ENCODE measurements at regions not wholly inside any gene's neighbourhood (a gene's known extent, or its start where the extent isn't known, plus 50 kb on each side); places are given as distances from the start of the nearest gene placed in this dataset.

GRCh38 chr9:89655990-89656657 lies 51.3 kb downstream of the GADD45G start:
- no peak for DNase-seq (ENCODE audit: low read depth in 2 of 2)

DNA sequence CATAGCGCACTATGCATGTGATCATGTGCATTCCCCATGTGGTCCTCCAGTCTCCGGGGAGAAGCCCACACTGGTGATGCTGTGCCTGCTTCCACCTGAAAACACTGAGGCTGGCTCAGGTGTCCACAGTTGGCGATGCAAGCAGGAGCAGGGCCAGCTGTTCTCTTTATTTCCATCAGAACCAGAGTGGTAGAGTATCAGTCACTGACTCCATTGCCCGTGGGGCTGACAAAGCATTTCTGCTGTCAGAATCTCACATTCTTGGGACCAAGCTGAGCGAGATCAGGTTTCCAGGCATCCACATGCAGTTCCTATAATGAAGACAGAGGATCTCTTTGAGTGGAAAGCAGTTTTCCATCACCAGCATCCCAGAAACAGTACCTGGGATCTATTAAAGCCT lies 52.5 kb downstream of the GADD45G start:
- no peak for DNase-seq (ENCODE audit: low read depth in 2 of 2)

DNA sequence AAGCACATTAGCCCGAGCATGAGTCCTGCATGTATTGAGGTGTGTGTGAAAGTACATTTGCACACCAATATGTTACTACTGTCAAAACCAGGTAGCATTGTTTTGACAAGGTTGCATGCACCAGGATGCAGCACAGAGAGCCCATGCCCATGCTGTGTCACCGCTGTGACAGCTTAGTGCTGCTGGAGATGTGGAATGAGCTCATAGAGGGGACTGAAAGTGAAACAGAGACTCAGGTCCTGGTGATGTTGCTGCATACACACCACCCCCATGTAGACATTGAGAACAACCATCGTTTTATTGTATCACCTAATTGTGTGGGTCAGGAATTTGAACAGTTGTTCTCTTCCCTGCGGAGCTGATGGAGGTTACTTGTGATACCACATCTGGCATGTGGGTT lies 53.0 kb downstream of the GADD45G start:
- no peak for DNase-seq (ENCODE audit: low read depth in 2 of 2)

GRCh38 chr9:89658401-89658800 lies 53.6 kb downstream of the GADD45G start:
- DNase-seq (ENCODE audit: low read depth in 2 of 2), result no peak

DNA sequence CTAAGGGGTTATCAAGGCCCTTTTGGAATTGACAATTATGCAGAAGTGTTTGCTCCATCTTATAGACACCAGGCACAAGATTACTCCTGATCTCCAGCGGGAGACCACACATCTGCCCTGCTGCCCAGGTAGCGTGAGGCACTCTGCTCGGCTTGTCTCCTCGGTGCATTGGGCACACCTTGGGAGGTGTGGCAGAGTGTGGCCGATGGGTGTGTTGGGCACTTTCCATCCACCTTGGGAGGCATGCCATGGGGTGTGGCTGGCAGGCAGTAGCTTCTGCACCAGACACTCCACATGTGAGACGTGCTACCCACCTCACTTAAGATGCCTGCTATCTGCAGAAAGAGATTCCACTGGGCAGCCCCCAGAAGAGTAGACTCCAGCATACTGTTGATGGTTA lies 54.1 kb downstream of the GADD45G start:
- no peak for DNase-seq (ENCODE audit: low read depth in 2 of 2)

DNA sequence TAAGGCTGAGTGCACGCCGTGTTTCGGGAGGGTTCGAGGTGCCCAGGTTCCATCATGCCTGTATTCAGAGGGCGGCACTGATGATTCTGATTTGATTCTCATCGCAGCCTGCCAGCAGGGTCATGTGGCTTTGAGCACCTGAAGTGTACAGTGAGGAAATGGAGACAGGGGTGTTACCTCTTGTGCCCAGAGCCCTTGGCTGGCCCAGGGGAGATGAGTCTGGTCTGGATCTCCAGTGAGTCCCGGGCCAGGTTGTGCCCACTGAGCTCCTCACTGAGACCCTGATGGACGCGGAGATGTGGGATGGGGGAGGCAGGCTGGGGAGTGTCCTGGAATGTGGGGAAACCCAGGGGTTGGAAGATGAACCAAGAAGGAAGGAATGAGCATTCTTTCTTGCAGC lies 54.7 kb downstream of the GADD45G start:
- DNase-seq (ENCODE audit: low read depth in 2 of 2), result no peak

DNA sequence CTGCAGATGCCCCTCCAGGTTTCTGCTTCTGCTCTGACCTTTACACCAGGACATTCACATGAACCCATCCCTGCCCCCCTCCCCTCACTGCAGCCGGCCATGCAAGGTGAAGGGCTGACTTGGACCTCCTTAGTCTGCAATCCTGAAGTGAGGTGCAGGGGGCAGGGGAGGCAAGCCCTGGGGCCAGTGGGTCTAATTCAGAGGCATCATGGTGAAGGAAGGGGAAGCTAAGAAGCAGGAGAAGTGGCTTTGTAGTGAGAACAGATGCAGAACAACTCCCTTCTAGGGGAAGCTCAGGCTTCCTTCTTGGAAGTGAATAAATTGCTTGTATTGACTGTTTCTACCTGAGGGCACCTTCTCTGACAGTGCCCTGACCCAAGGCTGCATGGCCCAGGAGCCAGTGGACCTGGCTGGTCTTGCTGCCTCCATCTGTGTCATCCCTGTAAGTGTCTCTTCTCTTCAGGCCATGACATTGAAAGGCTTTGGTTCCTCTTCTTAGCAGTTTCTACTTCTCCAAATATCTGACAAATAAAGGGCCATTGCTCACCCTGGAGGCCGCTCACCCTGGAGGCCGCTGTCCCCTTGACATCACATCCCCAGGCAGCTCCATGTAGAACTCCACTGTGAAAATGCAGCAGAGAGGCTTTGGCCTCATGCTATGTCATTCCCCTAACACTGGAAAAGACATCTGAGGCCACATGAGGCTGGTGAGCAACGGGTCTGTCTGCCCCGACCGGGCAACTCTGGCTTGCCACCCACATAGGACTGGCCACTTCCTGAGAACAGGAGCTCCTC lies 55.3 kb downstream of the GADD45G start:
- no peak for DNase-seq (ENCODE audit: low read depth in 2 of 2)

DNA sequence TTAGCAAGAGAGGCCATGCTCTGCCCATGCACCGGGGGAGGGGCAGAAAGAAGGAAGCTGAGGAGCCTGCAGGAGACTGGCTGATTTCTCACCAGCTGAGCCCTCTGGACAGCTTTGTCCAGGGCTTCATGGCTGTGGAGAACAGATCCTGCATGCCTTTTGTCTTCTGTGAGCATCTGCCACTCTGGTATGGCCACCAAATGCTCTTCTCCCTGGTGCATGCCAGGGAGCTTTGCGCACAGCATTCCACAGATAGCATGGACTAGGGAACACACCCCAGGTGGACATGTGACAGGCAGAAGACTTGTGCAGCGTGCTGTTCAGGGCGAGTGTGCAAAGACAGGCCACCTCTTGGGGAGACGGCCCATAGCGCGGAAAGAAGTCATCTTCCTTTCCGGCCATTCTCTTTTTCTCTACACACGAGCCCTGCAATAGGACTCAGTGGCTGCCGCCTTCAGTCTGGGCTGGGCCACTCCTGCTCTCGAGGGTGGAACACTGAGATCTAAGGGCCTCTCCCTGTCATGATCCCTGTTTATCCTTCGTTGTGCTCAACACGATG lies 56.7 kb downstream of the GADD45G start:
- no peak for DNase-seq (ENCODE audit: low read depth in 2 of 2)

GRCh38 chr9:89661956-89662717 lies 57.3 kb downstream of the GADD45G start:
- DNase-seq (ENCODE audit: low read depth in 2 of 2), result no peak

DNA sequence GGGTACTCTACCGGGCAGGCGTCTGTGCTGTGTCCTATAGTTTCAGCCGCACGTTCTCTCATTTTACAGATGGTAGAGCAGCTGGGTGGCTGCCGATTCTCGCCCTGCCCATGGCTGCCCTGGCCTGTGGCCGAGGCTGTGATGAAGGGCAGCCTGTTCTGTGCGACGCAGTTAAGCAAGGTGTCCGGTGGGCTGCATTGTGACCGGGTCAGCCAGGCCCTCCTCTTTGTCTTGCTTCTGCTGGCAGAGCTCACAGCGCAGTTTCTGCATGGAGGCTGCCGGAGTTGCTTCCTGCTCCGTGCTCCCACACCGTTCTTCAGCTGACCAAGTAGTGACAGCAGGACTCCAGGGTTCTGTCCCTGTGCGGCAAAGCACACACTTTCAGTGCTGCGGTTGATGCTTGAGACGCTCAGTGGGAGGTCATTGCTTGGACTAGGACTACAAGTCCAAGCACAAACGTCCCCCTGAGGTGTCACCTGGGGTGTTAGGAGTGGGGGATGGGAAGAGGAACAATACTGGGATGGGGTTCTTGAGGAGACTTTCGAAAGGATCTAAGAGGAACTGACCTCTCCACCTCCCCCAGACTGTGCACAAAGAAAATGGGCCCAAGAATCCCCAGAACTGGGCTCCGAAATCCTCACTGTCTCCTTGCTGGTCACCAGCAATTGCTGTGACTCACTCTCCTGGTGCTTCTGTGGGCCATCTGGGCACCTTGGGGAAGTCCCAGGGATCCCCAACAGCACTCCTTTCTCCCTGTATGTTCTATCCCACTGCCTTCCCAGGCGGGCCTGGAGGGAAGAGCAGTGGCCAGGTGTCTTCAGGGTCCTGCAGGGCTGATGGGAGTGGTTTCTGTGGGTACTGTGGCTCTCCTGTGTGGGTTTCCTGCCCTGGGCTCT lies 58.2 kb downstream of the GADD45G start:
- no peak for DNase-seq (ENCODE audit: low read depth in 2 of 2)

- no peak for DNase-seq (ENCODE audit: low read depth in 2 of 2)
Observed at GRCh38 chr9:89663614-89663970, 58.8 kb downstream of the GADD45G start.

DNA sequence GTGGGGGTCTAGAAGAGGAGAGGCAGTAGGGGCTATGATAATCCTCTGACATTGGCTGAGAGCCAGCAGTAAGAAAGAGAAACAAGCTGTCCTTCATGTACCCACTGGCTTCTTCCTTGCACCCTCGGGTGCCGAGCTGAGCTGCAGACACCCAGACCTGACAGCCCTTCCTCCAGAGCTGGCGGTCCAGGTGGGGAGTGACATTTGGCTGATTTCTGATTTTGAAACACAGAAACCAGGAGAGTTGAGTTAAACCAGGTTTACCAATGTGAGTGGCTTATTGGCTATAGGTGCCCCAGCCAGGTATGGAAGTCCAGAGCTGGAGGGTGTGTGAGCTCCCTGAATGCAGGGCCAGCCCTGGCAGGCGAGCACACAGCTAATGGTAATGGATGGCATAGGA lies 59.2 kb downstream of the GADD45G start:
- no peak for DNase-seq (ENCODE audit: low read depth in 2 of 2)

DNA sequence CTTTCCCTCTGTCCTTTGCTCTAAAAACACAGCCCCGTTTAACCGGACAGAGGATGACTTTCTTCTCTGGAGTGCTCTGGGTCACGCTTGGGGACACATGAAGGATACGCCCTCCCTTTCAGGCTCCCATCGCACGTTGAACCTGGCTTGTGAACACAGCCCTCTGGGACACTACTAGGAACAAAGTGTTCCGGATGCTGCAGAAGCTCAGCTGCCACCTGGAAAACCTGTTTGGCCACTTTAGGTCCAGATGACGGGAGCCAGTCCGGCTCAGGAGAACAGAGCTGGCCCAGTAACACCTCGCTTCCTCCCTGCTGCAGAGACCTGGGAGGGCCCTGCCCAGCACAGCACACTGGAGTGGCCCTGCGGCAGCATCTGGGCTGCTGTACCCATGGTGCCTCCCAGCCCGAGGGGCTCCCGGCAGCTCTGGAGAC lies 60.1 kb downstream of the GADD45G start:
- DNase-seq (ENCODE audit: low read depth in 2 of 2), result no peak

GRCh38 chr9:89666364-89666763 lies 61.6 kb downstream of the GADD45G start:
- DNase-seq (ENCODE audit: low read depth in 2 of 2), result no peak

DNA sequence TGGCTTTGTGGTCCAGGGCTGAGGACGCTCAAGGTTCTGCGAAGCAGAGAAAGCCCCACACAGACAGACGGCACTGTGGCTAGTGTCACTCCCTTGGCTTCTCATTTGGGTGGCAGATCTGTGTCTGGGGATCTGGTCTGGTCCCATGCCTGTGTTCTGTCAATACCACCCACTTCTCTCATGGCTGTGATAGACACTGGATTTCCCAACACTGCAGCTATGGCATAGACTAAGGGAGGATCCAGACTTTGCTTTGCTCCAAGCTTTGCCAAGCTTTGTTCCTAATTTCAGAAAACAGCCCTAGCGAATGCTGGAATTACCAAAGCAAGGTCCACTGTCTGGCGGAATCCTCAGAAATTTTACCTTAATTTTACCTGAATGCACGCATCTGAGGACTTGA lies 62.1 kb downstream of the GADD45G start:
- no peak for DNase-seq (ENCODE audit: low read depth in 2 of 2)

- DNase-seq (ENCODE audit: low read depth in 2 of 2), result no peak
Observed at GRCh38 chr9:89667726-89668125, 62.9 kb downstream of the GADD45G start.

GRCh38 chr9:89668216-89668865 lies 63.5 kb downstream of the GADD45G start:
- DNase-seq (ENCODE audit: low read depth in 2 of 2), result no peak

- no peak for DNase-seq (ENCODE audit: low read depth in 2 of 2)
Observed at GRCh38 chr9:89668866-89669246, 64.0 kb downstream of the GADD45G start.

DNA sequence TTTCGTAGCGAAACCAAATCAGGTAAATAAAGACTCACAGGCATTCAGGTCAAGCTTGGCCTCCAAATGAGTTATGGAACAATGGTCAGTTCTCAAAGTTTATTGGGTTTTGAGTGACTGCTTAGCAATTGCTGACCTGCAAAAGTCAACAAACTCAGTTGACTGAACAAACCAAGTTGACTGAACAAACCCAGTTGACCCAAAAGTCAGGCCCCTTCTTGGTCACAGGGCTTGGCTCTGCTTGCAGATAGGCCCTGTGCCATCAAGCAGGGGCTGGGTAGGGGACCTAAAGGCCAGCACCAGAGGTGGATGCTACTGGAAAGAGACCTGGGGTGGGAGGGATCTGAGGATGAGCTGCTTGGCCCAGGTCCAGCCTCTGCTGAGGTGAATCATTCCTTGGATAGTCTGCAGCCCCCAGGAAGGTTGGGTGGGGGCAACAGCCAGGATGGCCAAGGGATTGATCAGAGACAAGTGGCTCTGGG lies 64.6 kb downstream of the GADD45G start:
- no peak for DNase-seq (ENCODE audit: low read depth in 2 of 2)

DNA sequence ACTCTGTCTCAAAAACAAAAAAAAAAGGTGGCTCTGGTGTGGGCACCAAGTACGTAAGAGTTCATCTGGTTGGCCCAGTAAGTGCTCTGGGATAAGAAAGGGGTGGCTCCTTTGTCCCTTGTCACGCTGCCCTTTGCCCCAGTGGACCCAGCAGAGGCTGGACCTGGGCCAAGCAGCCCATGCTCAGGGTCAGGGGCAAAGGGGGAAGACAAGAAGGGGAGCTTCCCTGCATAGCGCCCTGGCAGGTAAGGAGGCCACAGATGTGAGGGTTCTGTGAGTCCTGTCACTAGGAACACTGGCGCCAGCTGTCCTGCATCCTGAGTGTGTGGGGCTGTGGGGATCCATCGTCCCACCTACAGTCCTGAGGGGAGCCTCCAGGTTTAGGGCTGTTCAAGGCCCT lies 65.3 kb downstream of the GADD45G start:
- no peak for DNase-seq (ENCODE audit: low read depth in 2 of 2)

All from stimulated activated CD4-positive, alpha-beta T cell treated with anti-CD3 and anti-CD28 coated beads, Interleukin-1b, Interleukin-23, amount 100 ng/mL, for 1 hour (primary cell).